ENCODE measurements at regions not wholly inside any gene's neighbourhood (a gene's known extent, or its start where the extent isn't known, plus 50 kb on each side); places are given as distances from the start of the nearest gene placed in this dataset.

- no peak overlapping the region for H3K4me3 ChIP-seq (ENCODE audit: low read depth, low read length)
Observed at GRCh38 chr15:81498294-81498693, 124.3 kb upstream of the TMC3 start.

DNA sequence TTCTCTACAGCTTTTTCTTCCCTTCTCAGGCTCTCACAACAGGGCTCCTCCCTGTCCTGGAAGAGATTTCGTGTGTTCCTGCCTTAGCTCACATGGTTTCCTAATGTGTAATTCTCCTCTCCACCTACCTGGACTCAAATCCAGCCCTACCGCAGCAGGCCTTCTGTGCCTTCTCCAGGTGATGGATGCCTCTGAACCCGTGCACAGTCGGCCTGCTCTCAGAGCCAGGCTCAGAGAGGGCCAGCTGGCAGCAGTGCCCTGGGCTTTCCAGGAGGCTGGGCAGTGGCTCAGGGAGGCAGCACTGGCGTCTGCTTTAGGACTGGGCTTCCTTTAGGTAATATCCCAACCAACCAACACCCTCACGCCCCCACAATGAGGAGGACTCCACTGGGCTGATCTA, 123.2 kb upstream of the TMC3 start:
- H3K4me3 ChIP-seq (ENCODE audit: low read depth, low read length): no peak overlapping the region

DNA sequence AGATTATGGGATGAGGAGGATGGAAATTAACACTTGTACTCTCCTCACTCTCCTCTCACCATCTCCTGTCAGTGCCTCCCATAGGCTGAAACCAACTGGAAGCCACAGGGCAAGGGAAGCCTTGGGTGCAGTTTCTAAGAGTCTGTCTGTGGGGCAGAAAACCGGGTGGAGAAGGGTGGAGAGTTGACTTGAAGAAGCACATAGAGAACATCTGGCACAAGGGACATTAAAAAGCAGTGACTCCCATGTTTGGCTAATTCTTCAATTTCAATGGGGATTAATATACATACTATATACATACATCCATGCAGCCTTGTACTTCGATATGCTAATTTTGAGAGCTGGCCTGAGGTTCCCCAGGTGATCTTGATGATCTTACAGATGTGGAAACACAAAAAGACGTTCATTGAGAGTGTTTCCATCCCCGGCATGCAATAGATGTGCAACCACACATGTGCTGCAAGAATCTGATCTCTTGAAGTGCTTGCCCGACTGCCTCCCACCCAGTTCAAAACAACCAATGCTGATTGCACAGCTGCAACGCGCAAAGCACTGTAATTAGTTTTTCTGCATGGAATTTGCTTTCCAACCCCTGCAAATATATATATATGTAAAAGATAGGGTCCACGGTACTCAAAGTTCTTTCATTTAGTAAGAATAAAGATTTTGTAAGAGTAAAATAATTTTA, 121.9 kb upstream of the TMC3 start:
- no peak overlapping the region for H3K4me3 ChIP-seq (ENCODE audit: low read depth, low read length)

DNA sequence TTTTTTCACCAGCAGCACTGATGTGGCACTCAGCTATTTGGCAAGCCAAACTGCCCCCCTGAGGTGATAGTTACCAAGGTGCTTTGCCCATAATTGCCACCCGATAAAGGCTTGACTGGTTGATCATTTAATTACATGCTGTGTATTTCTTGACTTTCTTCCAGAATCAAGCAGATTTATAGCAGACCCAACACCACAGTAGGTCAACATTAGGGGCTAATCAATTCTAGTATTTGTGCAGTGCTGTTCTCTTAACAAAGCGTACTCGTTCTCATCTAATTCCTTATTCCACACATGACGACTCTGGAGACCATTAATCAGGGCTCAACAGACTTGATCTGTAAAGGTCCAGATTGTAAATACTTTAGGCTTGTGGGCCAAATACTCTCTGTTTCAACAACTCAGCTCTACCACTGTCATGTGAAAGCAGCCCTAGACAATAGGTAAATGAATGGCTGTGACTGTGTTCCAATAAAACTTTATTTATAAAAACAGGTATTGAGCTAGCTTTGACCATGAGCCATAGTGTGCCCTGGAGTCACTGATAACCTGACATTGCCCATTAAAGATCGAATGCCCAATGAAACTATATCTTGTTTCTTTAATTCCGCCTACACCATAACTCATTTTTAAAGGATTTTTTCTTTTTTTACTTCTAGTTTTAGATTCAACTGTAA, 119.1 kb upstream of the TMC3 start:
- no peak overlapping the region for H3K4me3 ChIP-seq (ENCODE audit: low read depth, low read length)

DNA sequence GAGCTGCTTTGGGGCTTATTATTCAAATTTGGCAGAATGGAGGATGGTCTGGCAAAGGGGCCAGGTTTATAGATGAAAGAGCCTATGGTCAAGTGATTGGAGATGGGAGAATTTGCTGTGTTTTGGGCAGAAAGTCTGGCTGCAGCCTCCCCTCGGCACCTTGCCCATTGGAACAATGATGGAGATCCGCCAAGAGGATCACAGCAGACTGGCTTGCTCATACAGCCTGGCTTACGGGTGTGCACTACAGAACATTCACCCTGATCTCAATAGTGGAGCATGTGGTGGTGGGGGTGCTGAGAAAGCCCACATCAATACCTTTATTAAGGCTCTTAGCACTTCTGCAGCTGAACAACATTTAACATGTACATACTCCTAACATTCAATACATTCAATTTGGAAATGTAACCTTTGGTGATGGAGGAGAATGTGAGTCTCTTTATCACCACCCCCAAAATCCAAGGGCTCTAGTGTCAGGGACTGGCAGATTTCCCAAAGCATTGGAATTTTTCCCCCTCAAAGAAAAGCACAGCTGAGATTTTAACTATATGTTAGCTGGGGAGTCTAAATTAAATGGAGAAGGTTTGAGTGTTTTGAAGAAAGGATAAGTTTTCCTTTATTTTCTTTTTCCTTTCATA, 118.4 kb upstream of the TMC3 start:
- no peak overlapping the region for H3K4me3 ChIP-seq (ENCODE audit: low read depth, low read length)

DNA sequence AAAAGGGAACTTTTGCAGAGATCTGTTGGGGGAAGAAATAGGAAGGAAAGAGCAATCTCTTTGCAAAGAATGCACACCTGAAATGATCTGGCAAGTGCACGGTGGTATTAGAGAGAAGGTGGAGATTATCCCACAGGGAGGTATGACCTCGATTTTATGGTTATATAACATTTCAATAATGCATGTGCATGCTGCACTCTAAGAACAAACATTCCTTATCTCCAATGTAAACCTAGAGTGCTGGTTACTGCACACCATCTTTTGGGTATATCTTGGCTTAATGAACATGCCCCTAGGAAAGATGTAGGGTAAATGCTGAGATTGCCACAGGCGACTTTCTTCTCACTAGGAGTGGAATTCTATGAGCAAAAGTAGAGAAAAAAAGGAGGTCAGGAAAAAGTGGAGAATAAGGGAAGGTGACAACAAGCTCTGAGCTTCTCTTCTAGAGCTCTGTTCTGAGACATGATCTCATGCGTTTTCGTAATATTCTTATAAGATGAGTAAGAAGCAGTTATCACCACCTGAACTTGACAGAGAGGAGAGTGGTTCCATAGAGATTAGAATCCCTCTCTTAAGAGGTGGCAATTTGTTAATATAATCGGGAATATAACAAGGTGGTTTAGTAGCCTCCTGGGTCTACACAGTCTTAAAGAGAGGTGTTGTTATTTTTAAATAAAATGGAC, 117.5 kb upstream of the TMC3 start:
- no peak overlapping the region for H3K4me3 ChIP-seq (ENCODE audit: low read depth, low read length)

- no peak overlapping the region for H3K4me3 ChIP-seq (ENCODE audit: low read depth, low read length)
Observed at GRCh38 chr15:81485806-81486205, 111.8 kb upstream of the TMC3 start.

- no peak overlapping the region for H3K4me3 ChIP-seq (ENCODE audit: low read depth, low read length)
Observed at GRCh38 chr15:81484086-81484955, 110.3 kb upstream of the TMC3 start.

DNA sequence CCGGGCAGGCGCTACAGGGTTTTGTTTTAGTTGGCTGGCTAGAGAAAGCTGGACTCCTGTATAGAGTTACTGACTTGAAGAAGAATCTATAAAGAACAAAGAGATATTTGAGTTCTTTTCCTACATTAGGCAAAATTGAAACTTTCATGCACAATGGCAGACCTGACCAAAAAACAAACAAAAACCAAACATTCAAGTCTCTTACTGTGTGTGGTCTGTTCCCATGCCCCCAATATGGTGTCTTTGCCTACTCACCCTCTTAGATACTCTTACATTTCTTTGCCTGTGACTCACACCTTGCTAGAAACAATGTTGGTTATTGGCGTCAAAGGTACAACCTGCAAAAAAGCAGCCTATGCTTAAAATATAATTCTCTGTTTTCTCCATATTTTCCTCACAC, 109.5 kb upstream of the TMC3 start:
- no peak overlapping the region for H3K4me3 ChIP-seq (ENCODE audit: low read depth, low read length)

DNA sequence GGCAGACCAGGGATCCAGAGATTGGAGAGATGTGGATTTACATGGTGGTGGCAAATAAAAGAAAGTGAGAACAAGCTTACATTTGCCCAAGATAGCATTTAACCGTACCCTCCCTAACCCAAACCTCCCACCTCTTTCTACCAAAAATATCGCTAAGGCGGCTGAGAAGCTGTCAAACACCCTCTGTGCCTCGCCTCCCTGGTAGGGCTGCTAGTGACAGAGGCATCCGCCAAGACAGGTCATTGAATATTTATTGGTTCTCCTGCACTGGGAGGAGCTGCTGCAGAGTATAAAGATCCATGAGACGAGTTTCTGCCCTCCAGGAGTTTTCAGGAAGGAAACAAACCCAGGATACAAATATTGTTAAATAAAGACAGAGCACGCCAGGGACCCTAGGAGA, 107.3 kb upstream of the TMC3 start:
- H3K4me3 ChIP-seq (ENCODE audit: low read depth, low read length): no peak overlapping the region

DNA sequence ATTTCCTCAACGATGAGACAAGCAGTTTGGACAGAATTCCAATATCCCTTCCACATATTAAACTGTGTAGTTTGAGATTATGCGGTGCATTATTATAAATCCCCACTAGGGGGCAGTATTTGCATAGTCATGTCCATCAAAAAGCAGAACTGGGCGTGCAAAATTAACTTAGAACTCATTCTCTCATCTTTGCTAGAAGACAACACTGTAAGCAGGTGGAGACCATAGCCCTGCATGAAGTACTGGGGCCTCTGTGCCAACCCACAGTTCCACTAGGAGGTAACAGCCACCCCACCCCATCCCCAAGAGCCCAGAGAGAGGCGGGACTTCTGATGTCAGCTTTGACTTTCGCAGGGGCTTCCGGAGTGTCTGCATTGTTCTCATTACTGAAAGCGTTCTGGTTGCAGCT, 106.6 kb upstream of the TMC3 start:
- no peak overlapping the region for H3K4me3 ChIP-seq (ENCODE audit: low read depth, low read length)

DNA sequence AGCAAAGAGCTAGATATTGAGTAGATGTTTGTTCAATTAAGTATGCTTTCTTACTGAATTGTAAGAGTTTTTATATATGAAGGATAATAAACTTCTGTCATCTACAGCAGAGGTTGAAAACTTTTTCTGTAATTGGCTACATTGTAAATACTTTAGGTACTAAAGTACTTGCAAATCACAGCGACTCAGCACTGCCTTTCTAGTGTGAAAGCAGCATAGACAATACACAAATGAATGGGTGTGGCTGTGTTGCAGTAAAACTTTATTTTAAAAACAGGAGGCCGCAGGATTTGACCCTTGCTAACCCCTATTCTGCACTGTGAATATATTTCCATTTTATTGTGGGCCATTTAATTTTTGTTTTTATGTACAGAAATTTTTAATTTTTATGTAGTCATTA, 104.3 kb upstream of the TMC3 start:
- H3K4me3 ChIP-seq (ENCODE audit: low read depth, low read length): no peak overlapping the region

GRCh38 chr15:81475926-81476325, 101.9 kb upstream of the TMC3 start:
- H3K4me3 ChIP-seq (ENCODE audit: low read depth, low read length): no peak overlapping the region

GRCh38 chr15:81475471-81475870, 101.5 kb upstream of the TMC3 start:
- no peak overlapping the region for H3K4me3 ChIP-seq (ENCODE audit: low read depth, low read length)

GRCh38 chr15:81473946-81474345, 99.9 kb upstream of the TMC3 start:
- H3K4me3 ChIP-seq (ENCODE audit: low read depth, low read length): no peak overlapping the region

GRCh38 chr15:81473177-81473576, 99.2 kb upstream of the TMC3 start:
- no peak overlapping the region for H3K4me3 ChIP-seq (ENCODE audit: low read depth, low read length)

- no peak overlapping the region for H3K4me3 ChIP-seq (ENCODE audit: low read depth, low read length)
Observed at GRCh38 chr15:81471151-81471550, 97.1 kb upstream of the TMC3 start.

DNA sequence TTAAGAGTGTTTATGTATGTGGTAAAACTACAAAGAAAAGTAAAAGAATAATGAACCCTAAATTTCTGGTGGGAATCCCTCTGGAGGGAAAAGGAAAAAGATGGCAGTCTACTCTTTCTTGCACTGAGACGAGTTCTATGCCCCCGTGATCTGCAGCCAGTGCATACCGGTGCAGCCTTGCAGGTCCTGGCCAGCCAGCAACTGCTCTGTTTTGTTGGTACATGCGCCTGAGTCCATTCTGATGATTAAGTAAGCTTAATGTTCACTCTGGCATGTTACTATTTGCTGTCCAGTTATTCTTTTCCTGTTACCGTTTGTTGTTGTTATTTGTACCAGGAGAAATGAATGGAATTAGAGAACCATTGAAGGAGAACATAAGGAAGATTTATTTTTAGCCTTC, 95.1 kb upstream of the TMC3 start:
- H3K4me3 ChIP-seq (ENCODE audit: low read depth, low read length): no peak overlapping the region

DNA sequence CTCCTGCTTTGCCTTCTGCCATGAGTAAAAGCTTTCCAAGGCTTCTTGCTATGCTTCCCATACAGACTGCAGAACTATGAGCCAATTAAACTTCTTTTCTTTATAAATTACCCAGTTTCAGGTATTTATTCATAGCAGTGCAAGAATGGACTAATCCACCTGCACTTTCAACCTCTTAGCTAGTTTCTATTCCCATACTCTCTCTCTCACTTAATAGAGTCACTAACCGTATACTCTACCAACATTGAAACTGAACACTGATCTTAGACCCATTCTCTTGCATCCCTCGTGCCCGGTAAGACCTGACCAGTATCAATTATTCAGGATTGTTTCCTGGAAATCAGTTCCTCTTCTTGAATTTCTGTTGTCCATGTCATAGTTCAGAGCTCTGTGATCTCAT, 92.7 kb upstream of the TMC3 start:
- no peak overlapping the region for H3K4me3 ChIP-seq (ENCODE audit: low read depth, low read length)

DNA sequence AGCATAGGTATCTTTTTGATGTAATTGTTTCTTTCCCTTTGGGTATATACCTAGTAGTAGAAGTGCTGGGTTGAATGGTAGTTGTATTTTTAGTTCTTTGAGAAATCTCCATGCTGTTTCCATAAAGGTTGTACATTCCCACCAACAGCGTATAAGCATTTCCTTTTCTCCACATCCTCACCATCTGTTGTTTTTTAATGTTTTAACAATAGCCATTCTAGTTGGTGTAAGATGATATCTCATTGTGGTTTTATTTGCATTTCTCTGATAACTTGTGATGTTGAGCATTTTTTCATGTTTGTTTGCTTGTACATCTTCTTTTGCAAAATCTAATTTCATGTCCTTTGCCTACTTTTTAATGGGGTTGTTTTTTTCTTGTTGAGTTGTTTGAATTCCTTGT, 80.0 kb upstream of the TMC3 start:
- H3K4me3 ChIP-seq (ENCODE audit: low read depth, low read length): no peak overlapping the region

DNA sequence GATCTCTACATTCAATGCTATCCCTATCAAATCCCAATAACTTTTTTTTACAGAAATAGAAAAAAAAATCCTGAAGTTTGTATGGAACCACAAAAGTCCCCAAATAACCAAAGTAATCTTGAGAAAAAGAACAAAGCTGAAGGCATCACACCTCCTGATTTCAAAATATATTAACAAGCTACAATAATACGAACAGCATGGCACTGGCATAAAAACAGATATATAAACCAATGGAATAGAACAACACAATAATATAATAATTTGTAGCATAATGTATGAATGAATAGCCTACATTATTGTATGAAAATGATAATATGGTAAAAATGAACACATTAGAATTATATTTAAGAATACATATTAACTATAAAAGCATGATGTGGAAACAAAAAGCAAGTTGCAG, 76.7 kb upstream of the TMC3 start:
- H3K4me3 ChIP-seq (ENCODE audit: low read depth, low read length): no peak overlapping the region

Measured in iPS-11a (cell line).